Inflammatory macrophage treated with lipopolysaccharide for 4 hours (primary cell): ENCODE measurements at regions not wholly inside any gene's neighbourhood (a gene's known extent, or its start where the extent isn't known, plus 50 kb on each side); places are given as distances from the start of the nearest gene placed in this dataset.
"Not testable (repeated sequence)": the region's sequence is repeated elsewhere in the genome, so short reads cannot be mapped to it uniquely, and the experiment has no call there.

Source experiments
- DNase-seq: peaks from one replicate; pipeline ENCODE4 v3.0.0-alpha.2; 2020

- no peak for DNase-seq
Measured at GRCh38 chr4:124146068-124146467, 566.5 kb downstream of the ANKRD50 start.

GRCh38 chr4:124151031-124151430 is 561.5 kb downstream of the ANKRD50 start:
- no peak for DNase-seq

- DNase-seq: no peak
Measured at GRCh38 chr4:124152132-124152531, 560.4 kb downstream of the ANKRD50 start.

DNA sequence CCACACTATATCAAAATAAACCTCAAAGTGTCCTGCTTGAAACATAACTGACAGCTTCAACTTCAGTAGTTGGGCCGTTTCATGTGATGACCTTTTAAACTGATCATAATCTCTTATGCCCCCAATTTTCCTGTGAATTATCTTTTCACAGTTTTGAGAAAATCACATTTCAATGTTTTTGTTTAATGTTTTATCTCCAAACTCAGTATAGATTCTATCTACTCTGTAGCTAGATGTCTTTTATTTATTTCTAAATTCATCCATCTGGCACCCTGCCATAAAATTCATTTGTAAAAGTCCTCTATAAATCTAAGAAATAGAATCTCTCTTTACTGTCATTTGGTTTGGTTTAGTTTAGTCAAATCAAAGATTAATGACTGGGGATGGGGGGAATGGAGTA is 557.3 kb downstream of the ANKRD50 start:
- DNase-seq: no peak

DNA sequence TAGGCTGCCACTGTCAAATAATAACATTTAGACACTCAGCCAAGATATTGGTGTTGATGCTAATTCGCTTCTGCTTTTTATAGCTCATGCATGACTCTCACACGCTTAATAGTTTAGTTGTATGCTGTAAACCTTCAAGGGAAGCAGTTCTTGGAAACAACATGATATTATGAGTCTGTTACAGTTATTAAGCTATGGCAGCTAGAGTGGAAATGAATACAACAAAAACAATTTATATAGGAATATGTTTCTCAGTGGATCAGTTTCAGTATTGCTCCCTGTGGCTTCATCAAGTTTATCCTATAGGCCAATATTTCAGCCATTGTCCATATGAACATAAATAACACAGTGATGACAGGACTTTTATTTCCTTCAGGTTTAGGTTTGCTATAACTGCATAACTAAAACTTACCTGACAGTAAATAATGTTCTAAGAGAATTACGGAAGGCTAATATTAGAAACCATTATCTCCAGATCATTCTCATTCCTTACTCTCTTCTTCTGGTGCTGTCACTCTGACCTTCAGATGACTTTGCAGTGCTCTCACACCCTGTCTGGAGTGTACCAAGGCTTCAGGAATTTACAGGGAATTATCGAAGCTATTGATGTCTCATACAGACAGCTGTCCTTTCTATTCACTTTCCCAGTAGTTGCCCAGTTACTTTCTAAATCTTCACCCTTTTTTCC is 555.0 kb downstream of the ANKRD50 start:
- no peak for DNase-seq

DNA sequence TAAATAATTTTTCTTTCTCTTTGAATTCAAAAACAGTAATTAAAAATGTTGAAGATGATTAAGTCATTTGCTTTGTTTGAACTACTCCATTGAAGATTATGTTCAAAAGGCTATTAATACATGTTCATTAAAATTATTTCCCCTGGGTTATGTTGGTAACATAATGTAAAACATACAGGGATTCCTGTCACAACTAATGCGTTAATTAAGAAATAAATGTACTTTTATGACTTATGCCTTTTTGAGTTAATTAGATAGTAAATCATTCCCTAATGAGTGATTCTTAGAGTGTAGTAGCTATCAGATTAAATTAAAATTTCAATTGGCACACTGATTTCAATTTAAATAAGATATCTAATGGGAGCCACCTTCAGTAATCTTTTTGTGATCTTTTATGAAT is 549.1 kb downstream of the ANKRD50 start:
- no peak for DNase-seq

- no peak for DNase-seq
Measured at GRCh38 chr4:124167602-124168001, 544.9 kb downstream of the ANKRD50 start.

DNA sequence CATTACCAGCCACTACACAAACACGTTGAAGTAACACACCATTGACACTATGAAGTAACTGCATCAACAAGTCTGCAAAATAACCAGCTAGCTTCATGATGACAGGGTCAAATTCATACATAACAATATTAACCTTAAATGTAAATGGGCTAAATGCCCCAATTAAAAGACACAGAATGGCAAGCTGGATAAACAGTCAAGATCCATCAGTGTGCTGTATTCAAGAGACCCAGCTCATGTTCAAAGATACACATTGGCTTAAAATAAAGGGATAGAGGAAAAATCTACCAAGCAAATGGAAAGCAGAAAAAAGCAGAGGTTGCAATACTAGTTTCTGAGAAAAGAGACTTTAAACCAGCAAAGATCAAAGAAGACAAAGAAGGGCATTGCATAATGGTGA is 543.0 kb downstream of the ANKRD50 start:
- DNase-seq: not testable (repeated sequence)

GRCh38 chr4:124173912-124174311 is 538.6 kb downstream of the ANKRD50 start:
- DNase-seq: no peak

- DNase-seq: no peak
Measured at GRCh38 chr4:124177647-124178425, 534.7 kb downstream of the ANKRD50 start.

DNA sequence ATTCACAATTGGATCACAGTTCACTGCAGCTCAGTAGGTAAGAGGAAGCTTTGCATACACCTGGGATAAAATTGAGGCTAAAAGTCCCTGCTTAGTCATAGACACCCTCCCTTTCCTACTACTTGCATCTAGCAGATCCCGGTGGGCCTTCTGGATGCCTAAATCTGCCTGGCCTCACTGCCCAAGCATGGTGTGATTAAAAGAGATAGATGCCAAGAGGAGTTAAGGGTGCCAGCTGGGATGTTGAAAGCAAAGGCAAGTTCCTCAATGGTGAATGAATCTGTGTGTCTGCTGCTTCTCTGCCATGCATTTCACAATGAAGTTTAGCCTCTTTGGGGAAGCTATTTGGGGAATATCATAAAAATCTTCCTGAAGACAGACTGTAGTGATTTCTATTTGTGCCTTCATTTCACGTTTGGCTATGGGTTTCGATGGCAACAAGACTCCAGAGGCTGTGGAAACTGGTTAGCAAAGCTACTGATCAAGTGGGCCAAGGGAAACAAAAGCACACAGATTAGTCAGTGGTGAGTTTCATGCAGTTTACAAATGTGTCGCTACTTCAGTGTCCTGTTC is 534.0 kb downstream of the ANKRD50 start:
- DNase-seq: no peak

- no peak for DNase-seq
Measured at GRCh38 chr4:124179506-124180186, 532.9 kb downstream of the ANKRD50 start.

DNA sequence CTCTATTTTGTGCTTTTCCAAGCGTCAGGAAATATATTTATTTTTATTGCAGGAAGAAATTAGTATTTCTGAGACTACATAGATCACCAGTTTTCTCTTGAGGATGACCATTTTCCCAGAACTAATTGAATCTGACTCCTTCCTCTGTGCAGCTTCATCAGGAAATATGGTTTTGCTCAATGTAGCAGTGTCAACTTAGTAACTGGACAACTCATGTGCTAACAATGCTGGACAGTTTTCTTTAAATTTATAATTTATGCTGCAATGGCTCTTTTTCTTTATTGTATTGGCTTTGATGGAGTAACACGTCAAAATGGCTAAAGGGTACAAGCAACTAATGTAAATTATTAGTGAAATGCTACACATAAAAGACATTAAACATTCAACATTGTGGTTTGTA is 531.5 kb downstream of the ANKRD50 start:
- no peak for DNase-seq

- DNase-seq: no peak
Measured at GRCh38 chr4:124183231-124183630, 529.3 kb downstream of the ANKRD50 start.

DNA sequence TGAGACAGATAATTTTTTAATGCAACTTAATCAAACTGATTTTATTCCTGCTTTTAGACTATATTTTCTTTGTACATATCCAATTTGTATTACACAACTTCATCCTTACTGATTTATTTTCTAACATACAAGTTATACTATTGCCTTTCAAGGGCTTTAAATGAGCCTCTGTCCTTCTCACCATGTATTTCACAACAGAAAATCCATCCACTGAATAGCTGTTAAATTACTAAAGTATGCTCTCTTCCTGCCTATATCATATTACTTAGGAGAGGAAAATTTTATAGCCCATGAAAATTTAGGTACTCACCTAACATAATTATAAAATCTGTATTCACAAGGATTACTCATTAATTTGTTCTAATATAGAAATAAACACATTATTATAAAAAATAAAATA is 528.6 kb downstream of the ANKRD50 start:
- DNase-seq: no peak

- no peak for DNase-seq
Measured at GRCh38 chr4:124184792-124185191, 527.7 kb downstream of the ANKRD50 start.

GRCh38 chr4:124188595-124188994 is 523.9 kb downstream of the ANKRD50 start:
- no peak for DNase-seq

DNA sequence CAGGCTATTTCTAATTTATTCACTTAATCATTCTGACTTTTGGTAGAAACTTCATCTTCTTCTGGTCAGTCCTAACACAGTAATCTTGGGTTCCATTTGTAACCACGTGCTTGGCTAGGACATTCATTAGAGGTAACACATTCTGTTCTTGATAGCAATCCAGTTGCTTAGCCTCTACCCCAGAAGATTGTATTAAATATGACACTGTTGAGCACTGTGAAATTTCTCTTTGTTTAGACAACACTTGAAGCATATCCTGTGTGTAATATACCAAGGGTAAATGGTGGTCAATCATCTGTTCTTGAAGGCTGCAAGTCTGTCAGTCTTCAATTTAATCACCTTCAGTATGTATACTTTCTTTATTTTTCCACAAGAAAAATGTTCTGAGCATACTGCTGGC is 523.0 kb downstream of the ANKRD50 start:
- DNase-seq: no peak

GRCh38 chr4:124191329-124191728 is 521.2 kb downstream of the ANKRD50 start:
- DNase-seq: no peak

DNA sequence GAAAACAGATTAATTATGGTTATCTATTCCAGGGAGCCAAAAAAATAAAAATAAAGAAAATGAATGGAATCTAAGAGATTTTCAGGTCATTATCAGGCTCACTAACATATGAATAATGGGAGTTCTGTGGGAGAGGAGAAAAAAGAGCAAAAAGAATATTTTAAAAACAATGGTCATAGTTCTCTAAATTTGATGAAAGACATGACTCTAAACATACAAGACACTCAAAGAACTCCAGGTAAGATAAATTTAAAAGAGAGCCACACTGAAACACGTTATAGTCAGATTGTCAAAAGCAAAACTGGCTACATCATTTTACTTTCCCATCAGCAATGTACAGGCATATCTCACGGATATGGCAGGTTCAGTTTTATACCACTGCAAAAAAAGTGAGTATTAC is 520.0 kb downstream of the ANKRD50 start:
- no peak for DNase-seq

DNA sequence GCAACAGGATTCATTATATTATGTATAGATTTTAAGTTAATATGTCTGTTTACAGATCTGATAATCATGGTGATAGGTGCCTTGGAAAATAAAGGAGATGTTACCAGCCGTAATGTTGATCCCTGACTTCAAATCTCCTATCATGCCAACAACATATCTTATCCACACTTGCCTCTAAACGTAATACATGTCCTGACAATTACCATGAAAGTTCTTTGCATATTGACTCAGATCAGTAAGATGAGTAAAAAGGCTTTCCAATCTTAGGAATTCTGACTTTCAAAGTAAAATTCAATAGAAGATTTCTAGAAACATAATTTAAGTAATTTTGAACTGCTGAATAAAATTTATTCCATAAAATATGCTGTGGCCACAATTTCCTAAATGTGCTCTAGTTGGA is 513.3 kb downstream of the ANKRD50 start:
- DNase-seq: no peak

- no peak for DNase-seq
Measured at GRCh38 chr4:124199755-124200154, 512.8 kb downstream of the ANKRD50 start.

DNA sequence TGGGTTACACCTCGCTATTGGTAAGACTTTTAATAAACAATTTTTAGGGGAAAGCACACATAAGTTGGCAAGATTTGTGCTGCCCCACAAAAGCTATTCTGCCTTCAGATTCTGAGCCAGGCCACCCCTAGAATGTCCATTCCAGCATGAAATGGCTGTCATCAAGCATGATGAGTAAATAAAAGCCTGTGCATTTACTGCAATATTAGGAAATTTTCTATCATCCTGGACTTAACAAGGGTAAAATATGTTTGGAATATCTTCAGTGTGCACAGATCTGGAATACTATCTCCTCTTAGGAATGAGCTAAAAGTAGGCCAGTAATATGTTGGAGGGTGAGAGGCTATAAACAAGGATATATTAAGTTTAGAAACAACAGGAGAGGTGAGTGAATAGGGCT is 510.9 kb downstream of the ANKRD50 start:
- DNase-seq: no peak

- no peak for DNase-seq
Measured at GRCh38 chr4:124202099-124202498, 510.4 kb downstream of the ANKRD50 start.
